ENCODE measurements at regions not wholly inside any gene's neighbourhood (a gene's known extent, or its start where the extent isn't known, plus 50 kb on each side); places are given as distances from the start of the nearest gene placed in this dataset.
"Not testable (repeated sequence)": the region's sequence is repeated elsewhere in the genome, so short reads cannot be mapped to it uniquely, and the experiment has no call there.

- no peak for DNase-seq (ENCODE audit: extremely low read depth in 1 of 11, low read depth in 9 of 11, low spot score in 4 of 11)
Measured at GRCh38 chr6:106857771-106858652, 116.5 kb downstream of the CD24 start.

GRCh38 chr6:106857310-106857709, 117.2 kb downstream of the CD24 start:
- not testable (repeated sequence) for DNase-seq (ENCODE audit: extremely low read depth in 1 of 11, low read depth in 9 of 11, low spot score in 4 of 11)

- no peak for DNase-seq (ENCODE audit: extremely low read depth in 1 of 11, low read depth in 9 of 11, low spot score in 4 of 11)
Measured at GRCh38 chr6:106856227-106856874, 118.2 kb downstream of the CD24 start.

- no peak for DNase-seq (ENCODE audit: extremely low read depth in 1 of 11, low read depth in 9 of 11, low spot score in 4 of 11)
Measured at GRCh38 chr6:106855117-106855516, 119.4 kb downstream of the CD24 start.

- no peak for DNase-seq (ENCODE audit: extremely low read depth in 1 of 11, low read depth in 9 of 11, low spot score in 4 of 11)
Measured at GRCh38 chr6:106849676-106850332, 124.7 kb downstream of the CD24 start.

GRCh38 chr6:106849120-106849519, 125.4 kb downstream of the CD24 start:
- no peak for DNase-seq (ENCODE audit: extremely low read depth in 1 of 11, low read depth in 9 of 11, low spot score in 4 of 11)

GRCh38 chr6:106847116-106847515, 127.4 kb downstream of the CD24 start:
- no peak for DNase-seq (ENCODE audit: extremely low read depth in 1 of 11, low read depth in 9 of 11, low spot score in 4 of 11)

GRCh38 chr6:106844930-106845329, 129.6 kb downstream of the CD24 start:
- no peak for DNase-seq (ENCODE audit: extremely low read depth in 1 of 11, low read depth in 9 of 11, low spot score in 4 of 11)

GRCh38 chr6:106832766-106833510, 141.6 kb downstream of the CD24 start:
- no peak for DNase-seq (ENCODE audit: extremely low read depth in 1 of 11, low read depth in 9 of 11, low spot score in 4 of 11)

- DNase-seq (ENCODE audit: extremely low read depth in 1 of 11, low read depth in 9 of 11, low spot score in 4 of 11), result no peak
Measured at GRCh38 chr6:106830930-106831329, 143.6 kb downstream of the CD24 start.

- no peak for DNase-seq (ENCODE audit: extremely low read depth in 1 of 11, low read depth in 9 of 11, low spot score in 4 of 11)
Measured at GRCh38 chr6:106829451-106829850, 145.1 kb downstream of the CD24 start.

- DNase-seq (ENCODE audit: extremely low read depth in 1 of 11, low read depth in 9 of 11, low spot score in 4 of 11), result no peak
Measured at GRCh38 chr6:106827081-106827480, 147.4 kb downstream of the CD24 start.

- DNase-seq (ENCODE audit: extremely low read depth in 1 of 11, low read depth in 9 of 11, low spot score in 4 of 11), result no peak
Measured at GRCh38 chr6:106825156-106825555, 149.4 kb downstream of the CD24 start.

GRCh38 chr6:106823732-106824351, 150.7 kb downstream of the CD24 start:
- peak in 6 of 11 donors; percentile 24 to 62 (median 37) for DNase-seq (ENCODE audit: extremely low read depth in 1 of 11, low read depth in 9 of 11, low spot score in 4 of 11)

GRCh38 chr6:106823058-106823457, 151.5 kb downstream of the CD24 start:
- DNase-seq (ENCODE audit: extremely low read depth in 1 of 11, low read depth in 9 of 11, low spot score in 4 of 11), result no peak

GRCh38 chr6:106820412-106820852, 154.1 kb downstream of the CD24 start:
- DNase-seq (ENCODE audit: extremely low read depth in 1 of 11, low read depth in 9 of 11, low spot score in 4 of 11), result no peak

GRCh38 chr6:106811088-106811686, 163.3 kb downstream of the CD24 start:
- DNase-seq (ENCODE audit: extremely low read depth in 1 of 11, low read depth in 9 of 11, low spot score in 4 of 11), result no peak

- DNase-seq (ENCODE audit: extremely low read depth in 1 of 11, low read depth in 9 of 11, low spot score in 4 of 11), result no peak
Measured at GRCh38 chr6:106808758-106809157, 165.8 kb downstream of the CD24 start.
